ENCODE measurements at regions not wholly inside any gene's neighbourhood (a gene's known extent, or its start where the extent isn't known, plus 50 kb on each side); places are given as distances from the start of the nearest gene placed in this dataset. TPM values are rescaled to one million over a fixed set of nuclear protein-coding genes. Genes with fewer than 3 reads are reported as not detected.
"Not testable (repeated sequence)": the region's sequence is repeated elsewhere in the genome, so short reads cannot be mapped to it uniquely, and the experiment has no call there.

DNA sequence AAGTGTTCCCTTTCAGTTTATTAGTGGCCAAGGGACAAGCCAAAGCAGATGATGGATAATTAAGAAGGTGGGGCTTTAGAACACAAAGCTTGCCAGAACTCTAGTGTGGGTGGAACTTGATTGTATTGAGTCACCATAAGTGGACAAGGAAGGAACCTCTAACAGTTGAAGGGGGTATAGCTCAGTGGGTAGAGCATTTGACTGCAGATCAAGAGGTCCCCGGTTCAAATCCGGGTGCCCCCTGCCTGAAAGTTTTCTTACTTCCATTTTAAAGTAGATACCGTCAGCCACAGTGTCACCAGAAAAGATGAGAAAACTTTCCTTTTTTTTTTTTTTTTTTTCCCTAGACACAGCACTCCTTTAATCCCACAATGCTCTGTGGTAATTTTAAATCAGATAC is 152.3 kb downstream of the MTHFS start:
- peak; percentile 70 for DNase-seq (ENCODE audit: low read depth)

DNA sequence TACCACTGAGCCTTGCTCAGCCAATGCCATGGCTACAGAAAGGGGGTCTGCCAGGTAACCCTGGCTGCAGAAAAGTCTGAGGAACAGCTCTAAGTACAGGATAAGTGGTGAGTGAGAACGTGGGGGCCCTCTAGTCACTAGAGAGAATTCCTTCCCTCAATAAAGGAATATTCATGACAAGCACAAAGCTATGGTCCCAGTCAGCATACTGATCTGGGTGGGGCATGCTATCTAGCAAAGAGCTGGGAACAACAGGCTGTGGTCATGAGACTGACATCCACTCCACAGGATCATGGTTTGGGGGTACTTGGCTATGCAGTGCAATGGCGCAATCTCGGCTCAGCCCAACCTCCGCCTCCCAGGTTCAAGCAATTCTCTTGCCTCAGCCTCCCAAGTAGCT is 140.4 kb downstream of the MTHFS start:
- no peak for DNase-seq (ENCODE audit: low read depth)

DNA sequence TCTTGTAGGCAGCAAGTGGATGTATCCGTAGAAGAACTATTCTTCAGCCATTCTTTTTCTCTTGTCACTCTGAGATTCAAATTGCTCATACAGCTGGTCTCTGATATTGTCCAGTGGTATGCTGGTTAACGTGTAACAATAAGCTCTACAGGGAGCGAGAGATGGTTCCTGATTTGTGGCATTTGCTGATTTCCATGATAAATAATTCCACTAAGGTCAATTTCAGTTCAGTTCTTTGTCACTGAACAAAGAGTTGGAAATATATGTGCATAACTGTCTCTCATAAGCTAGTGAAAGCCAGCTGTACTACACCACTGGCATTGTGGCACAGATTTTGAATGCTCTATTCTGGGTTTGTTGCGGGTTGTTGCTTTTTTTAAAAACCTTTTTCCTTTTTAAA is 131.7 kb downstream of the MTHFS start:
- DNase-seq (ENCODE audit: low read depth) = no peak

DNA sequence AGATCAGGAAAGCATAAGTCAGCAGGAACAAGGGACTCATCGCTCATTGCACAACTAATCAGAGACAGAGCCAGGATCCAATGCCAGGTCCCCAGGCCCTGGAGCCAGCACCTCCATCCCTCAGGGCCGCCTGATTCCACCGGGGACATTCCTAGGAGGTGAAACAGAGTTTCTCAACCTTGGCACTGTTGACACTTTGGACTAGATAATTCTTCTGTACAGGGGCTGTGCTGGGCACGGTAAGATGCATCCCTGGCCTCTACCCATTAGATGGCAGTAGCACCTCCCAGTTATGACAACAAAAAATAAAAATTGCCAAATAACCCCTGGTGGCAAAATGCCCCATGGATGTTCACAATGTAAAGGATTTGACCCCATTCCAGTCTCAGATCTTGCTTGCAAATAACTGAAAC is 127.7 kb downstream of the MTHFS start:
- DNase-seq (ENCODE audit: low read depth) = peak; percentile 25

DNA sequence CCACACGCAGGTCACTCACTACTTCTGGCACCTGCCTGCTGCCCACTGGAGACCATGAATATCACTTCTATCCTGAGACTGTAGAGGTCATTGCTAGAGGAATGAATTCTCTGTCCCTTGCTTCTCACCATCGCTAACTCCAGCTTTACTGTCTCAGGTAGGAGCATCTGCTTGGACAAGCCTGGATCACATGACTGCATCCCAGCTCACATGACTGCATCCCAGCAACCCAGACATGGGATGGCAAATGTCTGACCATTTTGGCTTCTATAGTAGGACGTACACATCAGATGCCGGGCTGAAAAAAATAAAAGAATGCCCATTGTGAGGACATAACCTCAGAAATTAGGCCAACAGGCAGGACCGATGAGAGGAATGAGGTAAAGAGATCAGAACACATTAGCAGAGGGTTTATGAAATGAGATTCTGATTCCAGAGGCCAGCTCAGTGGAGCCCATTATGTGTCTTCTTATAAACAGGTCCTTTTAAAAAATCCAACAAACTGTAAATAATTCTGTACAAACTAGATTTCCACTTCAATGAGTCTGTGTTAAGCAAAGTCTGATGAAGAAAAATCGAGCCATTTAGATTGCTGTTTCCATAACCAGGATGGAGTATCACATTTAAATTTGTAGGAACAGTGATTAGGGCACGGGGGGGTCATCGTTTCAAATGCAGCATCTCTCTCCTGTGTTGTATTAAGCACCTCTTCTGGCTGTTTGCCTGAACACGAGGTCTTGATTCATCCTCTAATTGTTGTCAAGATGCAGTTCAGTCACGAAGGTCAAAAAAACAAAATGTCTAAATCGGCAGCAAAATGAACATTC is 126.7 kb downstream of the MTHFS start:
- DNase-seq (ENCODE audit: low read depth) = no peak

DNA sequence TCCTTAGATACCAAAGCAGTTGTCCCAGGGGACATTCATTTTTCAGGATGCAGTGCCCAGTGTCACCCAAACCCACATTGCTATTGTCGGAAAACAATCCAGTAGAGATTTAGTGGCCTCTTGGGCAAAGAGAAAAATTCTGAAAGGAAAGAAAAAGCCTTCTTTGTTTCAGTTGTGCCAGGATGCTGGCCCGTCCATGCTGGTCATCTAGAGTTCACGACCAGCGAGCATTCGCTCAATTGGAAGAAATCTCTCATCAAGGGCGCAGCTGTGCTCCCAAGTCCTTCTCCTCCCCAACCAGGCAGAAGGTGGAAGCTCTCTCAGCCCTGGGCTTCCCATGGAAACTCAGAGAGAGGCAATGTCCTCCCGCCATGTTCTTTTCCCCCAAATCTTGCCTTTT is 123.7 kb downstream of the MTHFS start:
- no peak for DNase-seq (ENCODE audit: low read depth)

DNA sequence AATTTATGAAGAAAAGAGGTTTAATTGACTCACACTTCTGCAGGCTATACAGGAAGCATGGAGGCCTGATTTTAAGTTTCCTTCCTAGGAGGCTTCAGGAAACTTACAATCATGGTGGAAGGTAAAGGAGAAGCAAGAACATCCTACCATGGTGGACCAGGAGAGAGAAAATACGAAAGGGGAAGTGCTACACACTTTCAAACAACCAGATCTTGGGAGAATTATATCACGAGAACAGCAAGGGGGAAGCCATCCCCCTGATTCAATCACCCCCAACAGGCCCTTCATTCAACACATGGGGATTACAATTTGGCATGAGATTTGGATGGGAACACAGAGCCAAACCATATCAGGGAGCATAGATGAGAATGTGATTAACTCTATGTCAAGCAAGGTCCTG is 121.0 kb downstream of the MTHFS start:
- no peak for DNase-seq (ENCODE audit: low read depth)

DNA sequence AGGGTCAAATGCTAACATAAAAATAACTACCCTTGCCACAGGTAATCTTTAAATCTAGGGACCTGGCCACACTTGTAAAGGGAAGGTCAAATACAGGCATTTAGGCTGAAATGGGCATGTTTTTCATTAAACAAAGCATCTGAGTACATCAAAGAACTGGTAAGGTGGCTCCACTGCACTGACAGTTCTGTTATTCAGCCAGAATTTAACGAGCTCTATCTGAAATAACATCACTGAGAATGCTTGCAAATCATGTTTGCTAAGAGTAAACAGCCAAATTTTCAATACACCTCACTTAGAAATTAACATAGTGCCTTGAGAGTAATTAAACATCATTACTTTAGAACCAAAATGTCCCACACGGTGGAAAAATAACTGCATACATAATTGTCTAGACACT is 118.9 kb downstream of the MTHFS start:
- no peak for DNase-seq (ENCODE audit: low read depth)

DNA sequence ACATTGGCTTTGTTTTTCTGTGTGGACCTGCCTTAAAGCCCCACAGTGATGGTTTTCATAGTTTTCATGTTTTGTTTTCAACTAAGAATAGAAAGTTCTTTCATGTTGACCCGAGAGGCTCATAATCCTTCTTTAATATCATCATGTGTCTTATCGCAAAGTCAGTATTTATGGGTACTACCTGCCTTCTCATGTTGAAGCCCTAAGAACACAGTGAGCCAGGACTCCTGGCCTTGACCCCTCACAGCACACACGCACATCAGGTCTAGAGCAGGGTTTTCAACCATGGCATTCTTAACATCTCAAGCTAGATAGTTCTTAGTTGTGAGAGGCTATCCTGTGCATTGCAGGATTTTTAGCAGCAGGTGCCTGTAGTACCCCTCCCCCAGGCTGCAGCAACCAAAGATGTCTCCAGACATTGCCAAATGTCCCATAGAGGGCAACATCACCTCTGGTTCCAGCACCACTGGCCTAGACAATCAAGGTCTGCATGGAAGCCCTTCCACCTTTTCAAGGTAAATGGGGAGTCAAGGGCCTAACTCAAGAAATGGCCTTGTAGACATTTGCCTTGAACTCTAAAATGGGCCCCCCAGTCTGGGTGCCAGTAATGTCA is 118.3 kb downstream of the MTHFS start:
- DNase-seq (ENCODE audit: low read depth) = no peak

DNA sequence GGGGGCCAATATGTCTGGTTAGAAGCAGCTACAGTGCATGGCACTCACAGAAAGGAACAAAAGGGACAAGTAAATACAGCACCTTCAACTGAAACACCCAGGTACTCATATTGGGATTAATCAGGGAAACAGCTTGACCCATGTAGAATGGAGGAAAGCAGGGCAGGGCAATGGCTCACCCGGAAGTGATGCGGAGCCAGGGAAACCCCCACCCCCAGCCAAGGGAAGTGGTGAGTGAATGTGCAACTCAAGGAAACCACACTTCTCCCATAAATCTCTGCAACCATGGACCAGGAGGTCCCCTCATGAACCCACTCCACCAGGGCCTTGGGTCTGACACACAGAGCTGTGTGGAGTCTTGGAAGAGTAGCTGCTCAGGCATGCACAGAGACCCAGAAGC is 117.1 kb downstream of the MTHFS start:
- DNase-seq (ENCODE audit: low read depth) = peak; percentile 36

DNA sequence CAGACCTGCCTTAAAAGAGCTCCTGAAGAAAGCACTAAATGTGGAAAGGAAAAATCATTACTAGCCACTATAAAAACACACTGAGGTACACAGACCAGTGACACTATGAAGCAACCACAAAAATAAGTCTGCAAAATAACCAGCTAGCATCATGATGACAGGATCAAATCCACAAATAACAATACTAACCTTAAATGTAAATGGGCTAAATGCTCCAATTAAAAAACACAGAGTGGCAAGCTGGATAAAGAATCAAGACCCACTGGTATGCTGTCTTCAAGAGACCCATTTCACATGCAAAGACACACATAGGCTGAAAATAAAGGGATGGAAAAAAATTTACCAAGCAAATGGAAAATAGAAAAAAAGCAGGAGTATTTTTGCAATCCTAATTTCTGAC is 114.5 kb downstream of the MTHFS start:
- DNase-seq (ENCODE audit: low read depth) = not testable (repeated sequence)

Small RNA genes in the stretch of these regions (small RNA-seq; reads per million reads assigned to genes)
- gene AC026826.2 = not detected
- not detected for gene AC026826.3
